H9 (cell line): ENCODE measurements at regions not wholly inside any gene's neighbourhood (a gene's known extent, or its start where the extent isn't known, plus 50 kb on each side); places are given as distances from the start of the nearest gene placed in this dataset.

Experiments
- DNase-seq: peaks from one replicate; pipeline ENCODE4 v3.0.0-alpha.2; 2017
- H2AFZ ChIP-seq: one replicate; pipeline ENCODE4 v1.6.1; 2013; ENCODE audit warnings: mild to moderate bottlenecking, low read length, control low read depth, moderate library complexity
- H2AK5ac ChIP-seq: 2 replicates; pipeline ENCODE4 v1.6.1; 2013; ENCODE audit warnings: low read length, control low read depth, mixed read lengths; ENCODE audit not compliant: insufficient read length
- H2BK120ac ChIP-seq: one replicate; pipeline ENCODE4 v1.6.1; 2013; ENCODE audit warnings: low read depth, mild to moderate bottlenecking, low read length, control low read depth, inconsistent platforms; ENCODE audit not compliant: poor library complexity, severe bottlenecking
- H2BK12ac ChIP-seq: 2 replicates; pipeline ENCODE4 v1.6.1; 2013; ENCODE audit warnings: low read length, control low read depth, mixed read lengths, low read depth; ENCODE audit not compliant: insufficient read length
- H2BK15ac ChIP-seq: 2 replicates; pipeline ENCODE4 v1.6.1; 2013; ENCODE audit warnings: low read depth, low read length, control low read depth
- H2BK20ac ChIP-seq: one replicate; pipeline ENCODE4 v1.6.1; 2013; ENCODE audit warnings: low read depth, mild to moderate bottlenecking, low read length, control low read depth, inconsistent platforms; ENCODE audit not compliant: poor library complexity, severe bottlenecking
- H2BK5ac ChIP-seq: 2 replicates; pipeline ENCODE4 v1.6.1; 2013; ENCODE audit warnings: low read length, control low read depth, mixed read lengths; ENCODE audit not compliant: insufficient read length
- H3K14ac ChIP-seq: 2 replicates; pipeline ENCODE4 v1.6.1; 2013; ENCODE audit warnings: low read length, control low read depth; ENCODE audit not compliant: insufficient read depth
- H3K18ac ChIP-seq: 2 replicates; pipeline ENCODE4 v1.6.1; 2013; ENCODE audit warnings: low read depth, mild to moderate bottlenecking, mixed read lengths, low read length, control low read depth; ENCODE audit not compliant: insufficient read length
- H3K23ac ChIP-seq: 2 replicates; pipeline ENCODE4 v1.6.1; 2013; ENCODE audit warnings: low read length, control low read depth, mixed read lengths, low read depth; ENCODE audit not compliant: insufficient read length
- H3K23me2 ChIP-seq: 2 replicates; pipeline ENCODE4 v1.6.1; 2013; ENCODE audit warnings: low read depth, mild to moderate bottlenecking, mixed read lengths, low read length, control low read depth; ENCODE audit not compliant: insufficient read length, poor library complexity, severe bottlenecking
- H3K27ac ChIP-seq: 2 replicates; pipeline ENCODE4 v1.5.1; 2013; ENCODE audit warnings: low read length, control low read depth, mixed read lengths, low read depth; ENCODE audit not compliant: insufficient read length
- H3K27me3 ChIP-seq: 2 replicates; pipeline ENCODE4 v1.6.1; 2013; ENCODE audit warnings: low read length, control low read depth, inconsistent platforms; ENCODE audit not compliant: insufficient read depth
- H3K4ac ChIP-seq: 2 replicates; pipeline ENCODE4 v1.6.1; 2013; ENCODE audit warnings: low read depth, mild to moderate bottlenecking, control low read depth, inconsistent platforms, low read length, moderate library complexity
- H3K4me1 ChIP-seq: 2 replicates; pipeline ENCODE4 v1.6.1; 2013; ENCODE audit warnings: low read length, control low read depth, inconsistent platforms; ENCODE audit not compliant: insufficient read depth
- H3K4me2 ChIP-seq: 2 replicates; pipeline ENCODE4 v1.6.1; 2013; ENCODE audit warnings: low read length, control low read depth, mixed read lengths; ENCODE audit not compliant: insufficient read length, insufficient read depth
- H3K56ac ChIP-seq: 2 replicates; pipeline ENCODE4 v1.6.1; 2013; ENCODE audit warnings: low read depth, mild to moderate bottlenecking, mixed read lengths, low read length, control low read depth; ENCODE audit not compliant: insufficient read length
- H3K79me1 ChIP-seq: 2 replicates; pipeline ENCODE4 v1.6.1; 2013; ENCODE audit warnings: low read depth, mild to moderate bottlenecking, moderate library complexity, low read length, control low read depth, inconsistent platforms; ENCODE audit not compliant: insufficient read depth, poor library complexity, severe bottlenecking
- H3K79me2 ChIP-seq: 2 replicates; pipeline ENCODE4 v1.6.1; 2013; ENCODE audit warnings: low read length, control low read depth, inconsistent platforms; ENCODE audit not compliant: insufficient read depth
- H3K9ac ChIP-seq: 2 replicates; pipeline ENCODE4 v1.6.1; 2013; ENCODE audit warnings: low read length, control low read depth, mixed read lengths; ENCODE audit not compliant: insufficient read length; ENCODE audit errors: extremely low read depth
- H3K9me3 ChIP-seq: one replicate; pipeline ENCODE4 v1.6.1; 2013; ENCODE audit warnings: low read depth, low read length, inconsistent platforms; ENCODE audit not compliant: control insufficient read depth
- H3T11ph ChIP-seq: one replicate; pipeline ENCODE4 v1.6.1; 2013; ENCODE audit warnings: mild to moderate bottlenecking, low read length, control low read depth, inconsistent platforms
- H4K20me1 ChIP-seq: one replicate; pipeline ENCODE4 v1.6.1; 2013; ENCODE audit not compliant: control insufficient read depth, insufficient read length, insufficient read depth
- H4K5ac ChIP-seq: 2 replicates; pipeline ENCODE4 v1.6.1; 2013; ENCODE audit warnings: low read depth, mild to moderate bottlenecking, mixed read lengths, low read length, control low read depth; ENCODE audit not compliant: insufficient read length
- H4K8ac ChIP-seq: replicated peaks from 2 replicates; pipeline ENCODE4 v1.6.1; 2013; ENCODE audit warnings: low read length, control low read depth, mixed read lengths, low read depth; ENCODE audit not compliant: insufficient read length
- H4K91ac ChIP-seq: 2 replicates; pipeline ENCODE4 v1.6.1; 2013; ENCODE audit warnings: low read depth, mild to moderate bottlenecking, moderate library complexity, mixed read lengths, low read length, control low read depth; ENCODE audit not compliant: insufficient read length
- H3K27ac Mint-ChIP-seq, 3 experiments: 2 replicates in 2 of 3; 3 replicates in 1 of 3; pipeline ENCODE4 v1.8.0; 2020 to 2021; ENCODE audit warnings: mixed read lengths in 3 of 3, mild to moderate bottlenecking in 1 of 3, moderate library complexity in 1 of 3
- H3K27me3 Mint-ChIP-seq: 2 replicates; pipeline ENCODE4 v1.8.0; 2021; ENCODE audit warnings: low read depth, mild to moderate bottlenecking, moderate library complexity, mixed read lengths
- H3K36me3 Mint-ChIP-seq, 3 experiments: 2 replicates in 2 of 3; 3 replicates in 1 of 3; pipeline ENCODE4 v1.8.0; 2020 to 2021; ENCODE audit warnings: low read depth in 3 of 3, mixed read lengths in 3 of 3; ENCODE audit not compliant: insufficient read depth in 1 of 3
- H3K4me1 Mint-ChIP-seq, 2 experiments: 2 replicates each; pipeline ENCODE4 v1.8.0; 2020; ENCODE audit warnings: mixed read lengths in 2 of 2
- H3K4me3 Mint-ChIP-seq, 2 experiments: 2 replicates in 1 of 2; 3 replicates in 1 of 2; pipeline ENCODE4 v1.8.0; 2020 to 2021; ENCODE audit warnings: mild to moderate bottlenecking in 2 of 2, mixed read lengths in 2 of 2, moderate library complexity in 1 of 2
- H3K9me3 Mint-ChIP-seq, 2 experiments: 2 replicates in 1 of 2; 3 replicates in 1 of 2; pipeline ENCODE4 v1.8.0; 2020; ENCODE audit warnings: mild to moderate bottlenecking in 2 of 2, mixed read lengths in 2 of 2, moderate library complexity in 1 of 2
- CTCF ChIP-seq: fragments of 200-600 bp; sonication (generic); conservative IDR thresholded peaks from 3 replicates; pipeline ENCODE4 v1.8.0; 2021; ENCODE audit warnings: antibody characterized with exemption, mild to moderate bottlenecking

- H3K9me3 ChIP-seq, result no peaks in the 10 kb centered on the region
- Mint-ChIP-seq H3K27ac (peak overlapping the region in 1 of 3 experiments; percentile 86; a peak in 2 of 7 replicates), H3K36me3 (no peaks in the 10 kb centered on the region), H3K4me3 (no peak overlapping the region), H3K27me3 (no peaks in the 10 kb centered on the region; the same call in 1 of the 2 replicates), H3K9me3 (no peaks in the 10 kb centered on the region; a peak in 1 of 5 replicates), H3K4me1 (peaks cover 42 to 53% of the 10 kb centered on the region in 2 experiments)
- H4K20me1 ChIP-seq, result no peaks in the 10 kb centered on the region
- no peaks in the 10 kb centered on the region for H3K27me3 ChIP-seq
- no peaks in the 10 kb centered on the region for H3K79me2 ChIP-seq
- no peak overlapping the region for H4K91ac ChIP-seq
- H4K5ac ChIP-seq, result no peak overlapping the region
- H3K4me2 ChIP-seq, result no peak overlapping the region
- no peak overlapping the region for H2BK20ac ChIP-seq
- no peak overlapping the region for H3K9ac ChIP-seq
- H4K8ac ChIP-seq, result no peak overlapping the region
- no peak overlapping the region for H2BK15ac ChIP-seq
- peaks cover 3% of the 10 kb centered on the region for H3K23me2 ChIP-seq
- no peak overlapping the region for H3T11ph ChIP-seq
- H2AFZ ChIP-seq, result no peak overlapping the region
- H3K4me1 ChIP-seq, result no peaks in the 10 kb centered on the region; the same call in 1 of the 2 replicates
- no peak overlapping the region for H2BK12ac ChIP-seq
- H3K56ac ChIP-seq, result no peak overlapping the region
- H2AK5ac ChIP-seq, result no peak overlapping the region
- no peak overlapping the region for H3K4ac ChIP-seq
- no peak overlapping the region for H3K23ac ChIP-seq
- no peak overlapping the region for H3K18ac ChIP-seq
- no peak for DNase-seq
- no peak for TF ChIP-seq CTCF
- no peak overlapping the region for H3K27ac ChIP-seq
- no peaks in the 10 kb centered on the region for H3K79me1 ChIP-seq
- H2BK5ac ChIP-seq, result no peak overlapping the region
- no peak overlapping the region for H2BK120ac ChIP-seq
- no peak overlapping the region for H3K14ac ChIP-seq
Observed at GRCh38 chr15:39094116-39094515, 486.8 kb upstream of the THBS1 start.
